ENCODE measurements at regions not wholly inside any gene's neighbourhood (a gene's known extent, or its start where the extent isn't known, plus 50 kb on each side); places are given as distances from the start of the nearest gene placed in this dataset.

GRCh38 chr5:103942587-103943186, 380.1 kb upstream of the NUDT12 start:
- BruUV-seq (replicated peaks), result no TSS peak

More at GRCh38 chr5:103942587-103943186, 380.1 kb upstream of the NUDT12 start:
- intact Hi-C loops (cut with micrococcal nuclease), result loop anchor here (5.0 kb wide), 1 partner anchor 235 kb away; no protein-coding TSS in a partner anchor
- H3K9ac ChIP-seq (ENCODE audit: low read length), result no peak overlapping the region
- H2AFZ ChIP-seq (ENCODE audit: low read depth, low read length, poor library complexity, severe bottlenecking), result peak overlapping the region; percentile 86
- ATAC-seq (peak; percentile 40; the same call in 1 of the 2 replicates), DNase-seq (ENCODE audit: low read depth, low spot score) (no peak)
- no peak overlapping the region for H3K27ac ChIP-seq (ENCODE audit: low read depth, low read length)
- H3K9me3 ChIP-seq (ENCODE audit: control insufficient read depth in 1 of 2, insufficient read depth in 1 of 2, low read depth in 1 of 2, low read length in 2 of 2), result no peaks in the 10 kb centered on the region
- no peaks in the 10 kb centered on the region for H3K36me3 ChIP-seq (ENCODE audit: control insufficient read depth in 1 of 2, insufficient read depth in 2 of 2, low read length in 2 of 2)
- no peaks in the 10 kb centered on the region for H3K9me2 ChIP-seq (ENCODE audit: insufficient read depth)
- no peaks in the 10 kb centered on the region for H3K27me3 ChIP-seq (ENCODE audit: insufficient read depth, low read length)
- ChIA-PET POLR2A (no interaction called here), RAD21 (ENCODE audit: low non-redundant PET in 1 of 2, low total read pairs in 2 of 2, uncharacterized antibody in 2 of 2, unreplicated experiment in 2 of 2) (interaction anchor here in 1 of 2 experiments (0.8 kb wide), 1 partner anchor 236 kb away, joined by 4 read pairs; no protein-coding TSS in a partner anchor), CTCF (interaction anchor here (0.6 to 1.0 kb wide), 2 partner anchors 236 to 360 kb away, joined by 3 to 5 read pairs; no protein-coding TSS in a partner anchor)
- TF ChIP-seq SRF (IDR thresholded peaks at IDR 0.05; ENCODE audit: low read depth) (no peak), CTCF (IDR thresholded peaks at IDR 0.05 in 2 of 3, conservative IDR thresholded peaks at IDR 0.05 in 1 of 3; ENCODE audit: borderline replicate concordance in 1 of 3, insufficient read depth in 1 of 3, low read depth in 2 of 3, low read length in 2 of 3) (peak; percentile 20 to 45 (median 25); a peak in 3 of 6 replicates), RAD21 (IDR thresholded peaks at IDR 0.05; ENCODE audit: low read depth) (peak; percentile 60), ATF3 (IDR thresholded peaks at IDR 0.05) (no peak), ZNF274 (IDR thresholded peaks at IDR 0.05; ENCODE audit: low read depth, low read length) (no peak), EGR1 (IDR thresholded peaks at IDR 0.05; ENCODE audit: low read depth) (no peak), EZH2phosphoT487 (IDR thresholded peaks at IDR 0.05; ENCODE audit: borderline replicate concordance) (no peak), FOSL1 (IDR thresholded peaks at IDR 0.05; ENCODE audit: low read depth) (no peak), SP1 (IDR thresholded peaks at IDR 0.05; ENCODE audit: low read depth) (no peak), POLR2A (IDR thresholded peaks at IDR 0.05; ENCODE audit: borderline replicate concordance, extremely low read depth, insufficient read depth, insufficient read length) (no peak), CEBPB (IDR thresholded peaks at IDR 0.05; ENCODE audit: low read depth) (no peak), EZH2 (IDR thresholded peaks at IDR 0.05) (no peak)
- TF ChIP-seq, protein P1, sequence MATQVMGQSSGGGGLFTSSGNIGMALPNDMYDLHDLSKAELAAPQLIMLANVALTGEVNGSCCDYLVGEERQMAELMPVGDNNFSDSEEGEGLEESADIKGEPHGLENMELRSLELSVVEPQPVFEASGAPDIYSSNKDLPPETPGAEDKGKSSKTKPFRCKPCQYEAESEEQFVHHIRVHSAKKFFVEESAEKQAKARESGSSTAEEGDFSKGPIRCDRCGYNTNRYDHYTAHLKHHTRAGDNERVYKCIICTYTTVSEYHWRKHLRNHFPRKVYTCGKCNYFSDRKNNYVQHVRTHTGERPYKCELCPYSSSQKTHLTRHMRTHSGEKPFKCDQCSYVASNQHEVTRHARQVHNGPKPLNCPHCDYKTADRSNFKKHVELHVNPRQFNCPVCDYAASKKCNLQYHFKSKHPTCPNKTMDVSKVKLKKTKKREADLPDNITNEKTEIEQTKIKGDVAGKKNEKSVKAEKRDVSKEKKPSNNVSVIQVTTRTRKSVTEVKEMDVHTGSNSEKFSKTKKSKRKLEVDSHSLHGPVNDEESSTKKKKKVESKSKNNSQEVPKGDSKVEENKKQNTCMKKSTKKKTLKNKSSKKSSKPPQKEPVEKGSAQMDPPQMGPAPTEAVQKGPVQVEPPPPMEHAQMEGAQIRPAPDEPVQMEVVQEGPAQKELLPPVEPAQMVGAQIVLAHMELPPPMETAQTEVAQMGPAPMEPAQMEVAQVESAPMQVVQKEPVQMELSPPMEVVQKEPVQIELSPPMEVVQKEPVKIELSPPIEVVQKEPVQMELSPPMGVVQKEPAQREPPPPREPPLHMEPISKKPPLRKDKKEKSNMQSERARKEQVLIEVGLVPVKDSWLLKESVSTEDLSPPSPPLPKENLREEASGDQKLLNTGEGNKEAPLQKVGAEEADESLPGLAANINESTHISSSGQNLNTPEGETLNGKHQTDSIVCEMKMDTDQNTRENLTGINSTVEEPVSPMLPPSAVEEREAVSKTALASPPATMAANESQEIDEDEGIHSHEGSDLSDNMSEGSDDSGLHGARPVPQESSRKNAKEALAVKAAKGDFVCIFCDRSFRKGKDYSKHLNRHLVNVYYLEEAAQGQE (IDR thresholded peaks at IDR 0.05; ENCODE audit: low read depth), result no peak
- TF ChIP-seq, protein P2, sequence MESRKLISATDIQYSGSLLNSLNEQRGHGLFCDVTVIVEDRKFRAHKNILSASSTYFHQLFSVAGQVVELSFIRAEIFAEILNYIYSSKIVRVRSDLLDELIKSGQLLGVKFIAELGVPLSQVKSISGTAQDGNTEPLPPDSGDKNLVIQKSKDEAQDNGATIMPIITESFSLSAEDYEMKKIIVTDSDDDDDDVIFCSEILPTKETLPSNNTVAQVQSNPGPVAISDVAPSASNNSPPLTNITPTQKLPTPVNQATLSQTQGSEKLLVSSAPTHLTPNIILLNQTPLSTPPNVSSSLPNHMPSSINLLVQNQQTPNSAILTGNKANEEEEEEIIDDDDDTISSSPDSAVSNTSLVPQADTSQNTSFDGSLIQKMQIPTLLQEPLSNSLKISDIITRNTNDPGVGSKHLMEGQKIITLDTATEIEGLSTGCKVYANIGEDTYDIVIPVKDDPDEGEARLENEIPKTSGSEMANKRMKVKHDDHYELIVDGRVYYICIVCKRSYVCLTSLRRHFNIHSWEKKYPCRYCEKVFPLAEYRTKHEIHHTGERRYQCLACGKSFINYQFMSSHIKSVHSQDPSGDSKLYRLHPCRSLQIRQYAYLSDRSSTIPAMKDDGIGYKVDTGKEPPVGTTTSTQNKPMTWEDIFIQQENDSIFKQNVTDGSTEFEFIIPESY (IDR thresholded peaks at IDR 0.05; ENCODE audit: extremely low read depth, insufficient replicate concordance, low read length), result no peak
- TF ChIP-seq, protein P3, sequence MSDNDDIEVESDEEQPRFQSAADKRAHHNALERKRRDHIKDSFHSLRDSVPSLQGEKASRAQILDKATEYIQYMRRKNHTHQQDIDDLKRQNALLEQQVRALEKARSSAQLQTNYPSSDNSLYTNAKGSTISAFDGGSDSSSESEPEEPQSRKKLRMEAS (IDR thresholded peaks at IDR 0.05), result no peak
- H3K4me1 ChIP-seq (ENCODE audit: control insufficient read depth in 1 of 2, insufficient read depth in 2 of 2, low read length in 2 of 2), result no peaks in the 10 kb centered on the region
- no peak overlapping the region for H3K4me3 ChIP-seq (replicated peaks in 1 of 2; ENCODE audit: low read depth in 1 of 2, low read length in 2 of 2)
- no peaks in the 10 kb centered on the region for H4K20me1 ChIP-seq (ENCODE audit: insufficient read depth)
- no peaks in the 10 kb centered on the region for H3K79me2 ChIP-seq (ENCODE audit: insufficient read depth, low read length)
- H3K4me2 ChIP-seq (ENCODE audit: low read length), result no peak overlapping the region

Data from HCT116 (cell line).